HepG2 (cell line): ENCODE measurements at regions not wholly inside any gene's neighbourhood (a gene's known extent, or its start where the extent isn't known, plus 50 kb on each side); places are given as distances from the start of the nearest gene placed in this dataset.

Experiments
- ATAC-seq: fragments of 200-7000 bp; cut with Tn5 transposase; 3 replicates; pipeline ENCODE4 v1.9.1; 2020; ENCODE audit warnings: mild to moderate bottlenecking, moderate library complexity
- BruUV-seq: library from RNA; stranded (reverse); fragments of 400-500 nt; replicated peaks from 2 replicates; lab custom pipeline; 2021; lab: Mats Ljungman, UMichigan
- CTCF ChIA-PET: fragments of 300-600 bp; formaldehyde crosslinking; extraction: SDS; loops from one replicate; lab custom pipeline; 2021; ENCODE audit warnings: low total read pairs, inconsistent platforms, low intra/inter-chr PET ratio; lab: Yijun Ruan, JAX
- POLR2A ChIA-PET: fragments of 350-600 bp; sonication (Branson Sonifier 250); formaldehyde crosslinking; loops from one replicate; lab custom pipeline; 2020; ENCODE audit warnings: antibody characterized with exemption, inconsistent platforms; lab: Yijun Ruan, JAX
- DNase-seq: peaks from one replicate; pipeline ENCODE4 v3.0.0-alpha.2; 2015; ENCODE audit warnings: low spot score
- FAIRE-seq: peaks from 3 replicates; lab custom pipeline; 2011; peaks lifted over from hg19 to GRCh38; lab: Jason Lieb, UNC
- H2AFZ ChIP-seq: one replicate; pipeline ENCODE4 v1.6.1; 2011; ENCODE audit warnings: low read length, inconsistent platforms
- H3K27ac ChIP-seq: fragments of 300-600 bp; 3 replicates; pipeline ENCODE4 v1.8.0; 2011; ENCODE audit warnings: mixed run types, mild to moderate bottlenecking, mixed read lengths, low read length, inconsistent platforms; ENCODE audit not compliant: insufficient read depth; ENCODE audit errors: extremely low read length
- H3K27me3 ChIP-seq, 2 experiments: fragments of 200-600 bp in 1 of 2; 2 replicates in 1 of 2; 3 replicates in 1 of 2; pipeline versions ENCODE4 v1.6.0 to v1.8.0; 2011; ENCODE audit warnings: low read length in 2 of 2, mild to moderate bottlenecking in 2 of 2, moderate library complexity in 2 of 2, inconsistent platforms in 1 of 2; ENCODE audit not compliant: insufficient read depth in 2 of 2, control insufficient read depth in 1 of 2
- H3K36me3 ChIP-seq, 2 experiments: fragments of 200-600 bp in 1 of 2; replicated peaks in 1 of 2; 2 replicates in 1 of 2; 3 replicates in 1 of 2; pipeline versions ENCODE4 v1.5.1 to v1.8.0; 2011; ENCODE audit warnings: low read length in 2 of 2, inconsistent platforms in 1 of 2; ENCODE audit not compliant: insufficient read depth in 2 of 2, control insufficient read depth in 1 of 2
- H3K4me1 ChIP-seq: 2 replicates; pipeline ENCODE4 v1.5.1; 2012; ENCODE audit warnings: low read length, inconsistent platforms; ENCODE audit not compliant: insufficient read depth
- H3K4me2 ChIP-seq: 2 replicates; pipeline ENCODE4 v1.6.0; 2011; ENCODE audit warnings: low read depth, low read length, inconsistent platforms
- H3K4me3 ChIP-seq, 3 experiments: fragments of 200-600 bp in 1 of 3; sonication (generic), shearing (Covaris generic) in 1 of 3; replicated peaks in 1 of 3; 2 replicates each; pipeline ENCODE4 v1.5.1; 2011 to 2016; ENCODE audit warnings: low read length in 3 of 3, inconsistent platforms in 2 of 3, low read depth in 2 of 3, mild to moderate bottlenecking in 2 of 3, control low read depth in 1 of 3, mixed read lengths in 1 of 3; ENCODE audit not compliant: insufficient read depth in 1 of 3
- H3K79me2 ChIP-seq: one replicate; pipeline ENCODE4 v1.6.1; 2011; ENCODE audit warnings: low read length, inconsistent platforms; ENCODE audit not compliant: insufficient read depth
- H3K9ac ChIP-seq: 2 replicates; pipeline ENCODE4 v1.6.0; 2011; ENCODE audit warnings: mild to moderate bottlenecking, low read depth, low read length, inconsistent platforms; ENCODE audit not compliant: insufficient read depth
- H3K9me3 ChIP-seq: 2 replicates; pipeline ENCODE4 v1.5.1; 2012; ENCODE audit warnings: mild to moderate bottlenecking, low read length
- H4K20me1 ChIP-seq: 2 replicates; pipeline ENCODE4 v1.6.0; 2011; ENCODE audit warnings: inconsistent platforms, mild to moderate bottlenecking, low read length, moderate library complexity; ENCODE audit not compliant: insufficient read depth
- ELK4 ChIP-seq: sonication (generic); formaldehyde crosslinking; IDR thresholded peaks from 2 replicates; pipeline ENCODE4 v1.9.0; 2021; ENCODE audit warnings: missing genetic modification reagents, borderline replicate concordance
- MIER3 ChIP-seq: IDR thresholded peaks from 2 replicates; pipeline ENCODE4 v1.6.1; 2016; ENCODE audit warnings: missing compliant biosample characterization, borderline replicate concordance
- MXI1 ChIP-seq: IDR thresholded peaks from 3 replicates; pipeline ENCODE4 v1.6.1; 2012; ENCODE audit warnings: low read depth, low read length, inconsistent platforms, borderline replicate concordance
- PRDM15 ChIP-seq: sonication (generic); formaldehyde crosslinking; IDR thresholded peaks from 2 replicates; pipeline ENCODE4 v1.4.0; 2020; ENCODE audit warnings: missing genetic modification reagents
- ZBTB33 ChIP-seq: sonication (generic); formaldehyde crosslinking; IDR thresholded peaks from 2 replicates; pipeline ENCODE4 v1.4.0; 2020; ENCODE audit warnings: missing genetic modification reagents
- ZNF280B ChIP-seq: sonication (generic); formaldehyde crosslinking; IDR thresholded peaks from 2 replicates; pipeline ENCODE4 v1.5.0; 2020; ENCODE audit warnings: missing genetic modification reagents, mild to moderate bottlenecking, borderline replicate concordance
- ZNF331 ChIP-seq: sonication (generic); formaldehyde crosslinking; IDR thresholded peaks from 2 replicates; pipeline ENCODE4 v1.4.0; 2020; ENCODE audit warnings: missing genetic modification reagents
- WGBS: methylation state at CpG from one replicate; pipeline ENCODE4 v1.1.6; 2017; ENCODE audit warnings: low lambda C conversion rate; 5-methylcytosine and 5-hydroxymethylcytosine counted together
- in situ Hi-C: cut with HindIII; loops from 2 replicates; pipeline ENCODE4 v1.10.0; 2017; ENCODE audit warnings: low pct_unique_long_range_greater_than_20kb; ENCODE audit not compliant: extremely low pct_ligation_motif_present
- intact Hi-C: fragments of 100-400 bp; cut with micrococcal nuclease; formaldehyde crosslinking; loops from one replicate; pipeline ENCODE4 v1.10.0; 2022; ENCODE audit not compliant: unreplicated experiment

GRCh38 chr12:61137677-61138414 is 1122.4 kb upstream of the USP15 start:
- BruUV-seq = no TSS peak
- intact Hi-C loops = no loop called here
- ChIA-PET POLR2A (no interaction called here), CTCF (no interaction called here)
- no peak for ATAC-seq
- no peaks in the 10 kb centered on the region for H3K4me1 ChIP-seq
- no peak for TF ChIP-seq MIER3 (CRISPR knock-in tag)
- TF ChIP-seq PRDM15 (CRISPR knock-in tag) = no peak
- no peak for TF ChIP-seq MXI1
- no peak for TF ChIP-seq ELK4 (CRISPR knock-in tag)
- TF ChIP-seq ZNF331 = no peak
- no peak for TF ChIP-seq ZNF280B (CRISPR knock-in tag)
- TF ChIP-seq ZBTB33 = no peak
- H3K36me3 ChIP-seq = no peaks in the 10 kb centered on the region
- no peak overlapping the region for H3K27ac ChIP-seq
- no peaks in the 10 kb centered on the region for H3K27me3 ChIP-seq
- no peak overlapping the region for H3K9ac ChIP-seq
- DNase-seq = no peak
- H3K9me3 ChIP-seq = peaks cover 60% of the 10 kb centered on the region
- no peaks in the 10 kb centered on the region for H3K79me2 ChIP-seq
- no peak overlapping the region for H3K4me2 ChIP-seq
- in situ Hi-C loops = no loop called here
- WGBS = 2% methylated on average over 3 of the region's 3 CpGs
- FAIRE-seq = no peak
- no peaks in the 10 kb centered on the region for H4K20me1 ChIP-seq
- no peak overlapping the region for H2AFZ ChIP-seq
- no peak overlapping the region for H3K4me3 ChIP-seq
